LNCaP clone FGC (cell line): ENCODE measurements at regions not wholly inside any gene's neighbourhood (a gene's known extent, or its start where the extent isn't known, plus 50 kb on each side); places are given as distances from the start of the nearest gene placed in this dataset.
"Not testable (repeated sequence)": the region's sequence is repeated elsewhere in the genome, so short reads cannot be mapped to it uniquely, and the experiment has no call there.

Source experiments
- DNase-seq: peaks from one replicate; pipeline ENCODE4 v3.0.0-alpha.2; 2011; ENCODE audit warnings: low read depth
- H3K4me3 ChIP-seq: 2 replicates; pipeline ENCODE4 v1.5.1; 2011; ENCODE audit warnings: mild to moderate bottlenecking, low read depth, low read length, control low read depth
- TF ChIP-seq, protein P1 (sequence below): IDR thresholded peaks from 2 replicates; pipeline ENCODE4 v1.5.1; 2012; ENCODE audit warnings: mild to moderate bottlenecking; ENCODE audit not compliant: control insufficient read depth, insufficient read depth; ENCODE audit errors: extremely low read depth

DNA sequence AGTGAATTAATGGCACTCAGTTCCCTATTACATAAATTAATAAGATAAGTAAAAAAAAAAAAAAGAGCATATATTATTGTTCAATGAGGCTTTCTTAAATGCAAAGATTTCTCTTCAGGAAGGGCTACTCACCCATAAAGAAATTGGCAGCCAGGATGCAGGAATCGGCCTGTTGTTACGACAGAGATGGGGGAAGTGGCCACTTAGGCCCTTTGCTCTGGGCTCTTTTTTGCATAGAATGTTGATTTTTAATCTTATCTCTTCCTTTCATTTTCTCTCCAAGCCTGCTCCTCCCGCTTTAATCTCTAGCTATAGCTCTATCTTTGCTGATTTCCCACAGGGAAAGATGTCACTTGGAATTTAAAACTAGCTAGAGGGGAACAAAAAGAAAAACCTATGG lies 391.8 kb upstream of the CRIM1 start:
- TF ChIP-seq, protein P1, sequence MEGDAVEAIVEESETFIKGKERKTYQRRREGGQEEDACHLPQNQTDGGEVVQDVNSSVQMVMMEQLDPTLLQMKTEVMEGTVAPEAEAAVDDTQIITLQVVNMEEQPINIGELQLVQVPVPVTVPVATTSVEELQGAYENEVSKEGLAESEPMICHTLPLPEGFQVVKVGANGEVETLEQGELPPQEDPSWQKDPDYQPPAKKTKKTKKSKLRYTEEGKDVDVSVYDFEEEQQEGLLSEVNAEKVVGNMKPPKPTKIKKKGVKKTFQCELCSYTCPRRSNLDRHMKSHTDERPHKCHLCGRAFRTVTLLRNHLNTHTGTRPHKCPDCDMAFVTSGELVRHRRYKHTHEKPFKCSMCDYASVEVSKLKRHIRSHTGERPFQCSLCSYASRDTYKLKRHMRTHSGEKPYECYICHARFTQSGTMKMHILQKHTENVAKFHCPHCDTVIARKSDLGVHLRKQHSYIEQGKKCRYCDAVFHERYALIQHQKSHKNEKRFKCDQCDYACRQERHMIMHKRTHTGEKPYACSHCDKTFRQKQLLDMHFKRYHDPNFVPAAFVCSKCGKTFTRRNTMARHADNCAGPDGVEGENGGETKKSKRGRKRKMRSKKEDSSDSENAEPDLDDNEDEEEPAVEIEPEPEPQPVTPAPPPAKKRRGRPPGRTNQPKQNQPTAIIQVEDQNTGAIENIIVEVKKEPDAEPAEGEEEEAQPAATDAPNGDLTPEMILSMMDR, result no peak
- DNase-seq, result no peak
- no peak overlapping the region for H3K4me3 ChIP-seq

DNA sequence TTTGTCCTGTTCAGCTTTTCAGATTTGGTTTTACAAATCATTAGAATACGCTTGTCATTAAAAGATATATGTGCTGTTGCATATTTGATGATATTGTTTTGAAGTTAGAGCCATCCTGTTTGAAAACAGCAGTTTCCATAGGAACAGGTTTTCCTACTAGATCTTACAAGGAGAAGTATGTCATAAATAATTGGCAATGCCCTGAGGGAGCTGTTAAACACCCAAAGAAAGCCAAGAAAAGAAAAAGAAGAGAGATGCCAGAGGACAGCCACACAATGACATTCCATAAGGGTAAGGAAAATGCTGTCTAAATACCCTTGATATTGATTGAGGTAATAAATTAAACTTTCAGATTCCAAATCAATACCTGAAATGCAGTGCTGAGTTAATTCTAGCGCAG lies 392.2 kb upstream of the CRIM1 start:
- no peak overlapping the region for H3K4me3 ChIP-seq
- DNase-seq, result no peak
- TF ChIP-seq, protein P1, result no peak

GRCh38 chr2:35962585-35963146 lies 392.9 kb upstream of the CRIM1 start:
- no peak for DNase-seq
- H3K4me3 ChIP-seq, result no peak overlapping the region
- TF ChIP-seq, protein P1, result no peak

- no peak overlapping the region for H3K4me3 ChIP-seq
- TF ChIP-seq, protein P1, result no peak
- DNase-seq, result no peak
Observed at GRCh38 chr2:35960596-35960995, 395.0 kb upstream of the CRIM1 start.

GRCh38 chr2:35957053-35957452 lies 398.5 kb upstream of the CRIM1 start:
- not testable (repeated sequence) for DNase-seq, H3K4me3 ChIP-seq

GRCh38 chr2:35946478-35946877 lies 409.1 kb upstream of the CRIM1 start:
- DNase-seq, result no peak
- TF ChIP-seq, protein P1, result no peak
- no peak overlapping the region for H3K4me3 ChIP-seq

GRCh38 chr2:35938838-35939237 lies 416.7 kb upstream of the CRIM1 start:
- no peak for DNase-seq
- TF ChIP-seq, protein P1, result no peak

More at GRCh38 chr2:35938838-35939237, 416.7 kb upstream of the CRIM1 start:
- H3K4me3 ChIP-seq, result no peak overlapping the region
